ENCODE measurements at regions not wholly inside any gene's neighbourhood (a gene's known extent, or its start where the extent isn't known, plus 50 kb on each side); places are given as distances from the start of the nearest gene placed in this dataset.

GRCh38 chr5:73280386-73280785, 107.4 kb downstream of the TMEM174 start:
- no peak for TF ChIP-seq CTCF (IDR thresholded peaks at IDR 0.05; ENCODE audit: low read depth, low read length, poor library complexity, severe bottlenecking)
- TF ChIP-seq EZH2phosphoT487 (IDR thresholded peaks at IDR 0.05; ENCODE audit: borderline replicate concordance, low read length) = no peak
